GM10266 (cell line): ENCODE measurements at regions not wholly inside any gene's neighbourhood (a gene's known extent, or its start where the extent isn't known, plus 50 kb on each side); places are given as distances from the start of the nearest gene placed in this dataset.

ENCODE experiments used
- DNase-seq: peaks from one replicate; pipeline ENCODE4 v3.0.0; 2012; ENCODE audit errors: extremely low spot score
- TF ChIP-seq, protein P1 (sequence below): IDR thresholded peaks from 2 replicates; pipeline ENCODE4 v1.5.1; 2012; ENCODE audit warnings: mild to moderate bottlenecking, low read depth; ENCODE audit not compliant: control insufficient read depth, insufficient read depth; ENCODE audit errors: missing control alignments

DNA sequence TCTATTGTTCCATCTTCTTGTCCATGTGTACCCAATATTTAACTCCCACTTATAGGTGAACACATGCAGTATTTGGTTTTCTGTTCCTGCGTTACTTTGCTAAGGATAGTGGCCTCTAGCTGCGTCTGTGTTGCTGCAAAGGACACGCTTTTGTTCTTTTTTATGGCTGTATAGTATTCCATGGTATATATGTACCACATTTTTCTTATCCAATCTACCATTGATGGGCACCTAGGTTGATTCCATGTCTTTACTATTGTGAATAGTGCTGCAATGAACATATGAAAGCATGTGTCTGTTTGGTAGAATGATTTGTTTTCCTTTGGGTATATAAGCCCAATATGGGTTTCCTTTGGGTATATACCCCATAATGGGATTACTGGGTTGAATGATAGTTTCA is 77.3 kb upstream of the MMADHC start:
- TF ChIP-seq, protein P1, sequence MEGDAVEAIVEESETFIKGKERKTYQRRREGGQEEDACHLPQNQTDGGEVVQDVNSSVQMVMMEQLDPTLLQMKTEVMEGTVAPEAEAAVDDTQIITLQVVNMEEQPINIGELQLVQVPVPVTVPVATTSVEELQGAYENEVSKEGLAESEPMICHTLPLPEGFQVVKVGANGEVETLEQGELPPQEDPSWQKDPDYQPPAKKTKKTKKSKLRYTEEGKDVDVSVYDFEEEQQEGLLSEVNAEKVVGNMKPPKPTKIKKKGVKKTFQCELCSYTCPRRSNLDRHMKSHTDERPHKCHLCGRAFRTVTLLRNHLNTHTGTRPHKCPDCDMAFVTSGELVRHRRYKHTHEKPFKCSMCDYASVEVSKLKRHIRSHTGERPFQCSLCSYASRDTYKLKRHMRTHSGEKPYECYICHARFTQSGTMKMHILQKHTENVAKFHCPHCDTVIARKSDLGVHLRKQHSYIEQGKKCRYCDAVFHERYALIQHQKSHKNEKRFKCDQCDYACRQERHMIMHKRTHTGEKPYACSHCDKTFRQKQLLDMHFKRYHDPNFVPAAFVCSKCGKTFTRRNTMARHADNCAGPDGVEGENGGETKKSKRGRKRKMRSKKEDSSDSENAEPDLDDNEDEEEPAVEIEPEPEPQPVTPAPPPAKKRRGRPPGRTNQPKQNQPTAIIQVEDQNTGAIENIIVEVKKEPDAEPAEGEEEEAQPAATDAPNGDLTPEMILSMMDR, result no peak
- no peak for DNase-seq

GRCh38 chr2:149662556-149662955 is 75.0 kb upstream of the MMADHC start:
- no peak for DNase-seq
- TF ChIP-seq, protein P1, result no peak

GRCh38 chr2:149661844-149662243 is 74.3 kb upstream of the MMADHC start:
- no peak for DNase-seq
- TF ChIP-seq, protein P1, result no peak

DNA sequence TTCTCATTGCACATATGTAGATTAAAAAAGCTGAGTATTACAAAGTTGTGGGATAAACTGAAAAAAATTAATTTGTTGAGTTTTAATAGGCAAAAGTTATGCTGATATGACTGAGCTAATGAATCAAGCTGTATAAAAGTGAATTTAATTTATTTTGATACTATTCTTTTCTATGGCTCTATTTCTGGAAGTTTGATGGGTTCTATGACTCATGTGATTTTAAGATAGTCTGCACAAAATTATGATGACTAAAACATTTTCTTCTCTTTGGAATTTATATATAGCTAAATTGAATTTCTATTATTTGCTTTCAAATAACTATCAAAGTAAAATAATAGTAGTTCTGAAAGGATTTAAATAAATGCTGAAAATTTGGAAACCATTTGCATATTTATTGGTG is 71.0 kb upstream of the MMADHC start:
- TF ChIP-seq, protein P1, result no peak
- DNase-seq, result no peak

GRCh38 chr2:149657401-149658040 is 69.9 kb upstream of the MMADHC start:
- TF ChIP-seq, protein P1, result no peak
- DNase-seq, result no peak

- TF ChIP-seq, protein P1, result no peak
- no peak for DNase-seq
Measured at GRCh38 chr2:149656996-149657395, 69.4 kb upstream of the MMADHC start.

DNA sequence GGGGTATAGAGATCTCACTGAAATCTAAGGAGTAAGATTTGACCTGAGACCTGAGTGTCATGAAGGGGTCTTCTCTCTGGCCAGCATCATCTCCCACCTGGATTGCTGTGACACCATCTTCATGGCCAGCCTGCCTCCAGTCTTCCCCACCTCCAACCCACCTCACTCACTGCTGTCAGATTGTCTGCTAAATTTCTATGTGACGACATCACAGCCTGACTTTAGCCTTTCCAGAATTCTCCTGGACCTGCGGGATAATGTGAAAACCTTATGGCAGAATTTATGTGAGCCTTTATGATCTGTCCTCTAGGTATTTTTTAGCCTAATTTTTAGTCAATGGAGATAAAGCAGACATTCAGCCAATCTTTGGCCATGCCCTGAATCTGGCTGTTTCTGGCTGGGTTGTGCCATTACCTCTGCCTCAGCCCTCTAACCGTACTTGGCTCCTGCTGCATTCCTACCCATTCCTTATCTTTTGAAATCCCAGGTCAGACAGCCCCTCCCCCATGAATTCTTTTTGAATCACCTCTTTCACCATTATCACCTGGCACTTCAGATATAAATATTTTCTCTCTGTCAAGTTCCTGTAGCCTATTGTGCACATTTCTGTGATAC is 66.4 kb upstream of the MMADHC start:
- TF ChIP-seq, protein P1, result no peak
- DNase-seq, result no peak
